ENCODE measurements at regions not wholly inside any gene's neighbourhood (a gene's known extent, or its start where the extent isn't known, plus 50 kb on each side); places are given as distances from the start of the nearest gene placed in this dataset.

DNA sequence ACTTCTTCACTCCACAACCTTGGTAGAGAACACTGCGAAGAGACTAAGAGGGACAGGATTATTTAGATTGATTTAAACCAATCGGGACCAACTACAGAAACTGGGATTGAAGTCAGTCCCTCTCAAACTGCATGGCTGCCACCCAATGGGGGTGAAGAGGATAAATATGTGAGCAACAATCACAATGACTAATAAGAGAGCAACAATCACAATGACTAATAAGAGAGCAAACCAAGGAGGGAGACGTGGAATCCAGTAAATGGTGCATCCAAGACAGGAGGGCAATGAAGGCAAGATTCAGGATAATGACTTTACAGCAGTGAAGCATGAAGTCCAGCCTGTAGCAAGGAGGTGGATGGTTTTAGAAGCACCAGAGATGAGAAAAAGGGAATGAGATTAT is 322.8 kb downstream of the TTLL7 start:
- TF ChIP-seq, protein P1, sequence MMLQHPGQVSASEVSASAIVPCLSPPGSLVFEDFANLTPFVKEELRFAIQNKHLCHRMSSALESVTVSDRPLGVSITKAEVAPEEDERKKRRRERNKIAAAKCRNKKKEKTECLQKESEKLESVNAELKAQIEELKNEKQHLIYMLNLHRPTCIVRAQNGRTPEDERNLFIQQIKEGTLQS (IDR thresholded peaks at IDR 0.05; ENCODE audit: borderline replicate concordance, extremely low read depth, low read depth, low read length) = no peak
- TF ChIP-seq MXI1 (IDR thresholded peaks at IDR 0.05; ENCODE audit: low read depth, low read length) (no peak), EZH2 (IDR thresholded peaks at IDR 0.05; ENCODE audit: borderline replicate concordance, control insufficient read depth, low read depth, low read length) (no peak), POLR2AphosphoS5 (IDR thresholded peaks at IDR 0.05; ENCODE audit: low read length) (no peak), JUNB (IDR thresholded peaks at IDR 0.05) (no peak), CTCF (IDR thresholded peaks at IDR 0.05 in 2 of 3, conservative IDR thresholded peaks at IDR 0.05 in 1 of 3; ENCODE audit: control insufficient read depth in 2 of 3, extremely low read depth in 1 of 3, insufficient read depth in 1 of 3, low read depth in 3 of 3, low read length in 3 of 3) (no peak), FOXM1 (IDR thresholded peaks at IDR 0.05; ENCODE audit: low read depth, low read length) (no peak), HDAC2 (IDR thresholded peaks at IDR 0.05) (no peak), CREM (IDR thresholded peaks at IDR 0.05; ENCODE audit: low read depth) (no peak)
- TF ChIP-seq, protein P2, sequence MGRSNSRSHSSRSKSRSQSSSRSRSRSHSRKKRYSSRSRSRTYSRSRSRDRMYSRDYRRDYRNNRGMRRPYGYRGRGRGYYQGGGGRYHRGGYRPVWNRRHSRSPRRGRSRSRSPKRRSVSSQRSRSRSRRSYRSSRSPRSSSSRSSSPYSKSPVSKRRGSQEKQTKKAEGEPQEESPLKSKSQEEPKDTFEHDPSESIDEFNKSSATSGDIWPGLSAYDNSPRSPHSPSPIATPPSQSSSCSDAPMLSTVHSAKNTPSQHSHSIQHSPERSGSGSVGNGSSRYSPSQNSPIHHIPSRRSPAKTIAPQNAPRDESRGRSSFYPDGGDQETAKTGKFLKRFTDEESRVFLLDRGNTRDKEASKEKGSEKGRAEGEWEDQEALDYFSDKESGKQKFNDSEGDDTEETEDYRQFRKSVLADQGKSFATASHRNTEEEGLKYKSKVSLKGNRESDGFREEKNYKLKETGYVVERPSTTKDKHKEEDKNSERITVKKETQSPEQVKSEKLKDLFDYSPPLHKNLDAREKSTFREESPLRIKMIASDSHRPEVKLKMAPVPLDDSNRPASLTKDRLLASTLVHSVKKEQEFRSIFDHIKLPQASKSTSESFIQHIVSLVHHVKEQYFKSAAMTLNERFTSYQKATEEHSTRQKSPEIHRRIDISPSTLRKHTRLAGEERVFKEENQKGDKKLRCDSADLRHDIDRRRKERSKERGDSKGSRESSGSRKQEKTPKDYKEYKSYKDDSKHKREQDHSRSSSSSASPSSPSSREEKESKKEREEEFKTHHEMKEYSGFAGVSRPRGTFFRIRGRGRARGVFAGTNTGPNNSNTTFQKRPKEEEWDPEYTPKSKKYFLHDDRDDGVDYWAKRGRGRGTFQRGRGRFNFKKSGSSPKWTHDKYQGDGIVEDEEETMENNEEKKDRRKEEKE (IDR thresholded peaks at IDR 0.05) = no peak
